ENCODE measurements at regions not wholly inside any gene's neighbourhood (a gene's known extent, or its start where the extent isn't known, plus 50 kb on each side); places are given as distances from the start of the nearest gene placed in this dataset.
"Not testable (repeated sequence)": the region's sequence is repeated elsewhere in the genome, so short reads cannot be mapped to it uniquely, and the experiment has no call there.

DNA sequence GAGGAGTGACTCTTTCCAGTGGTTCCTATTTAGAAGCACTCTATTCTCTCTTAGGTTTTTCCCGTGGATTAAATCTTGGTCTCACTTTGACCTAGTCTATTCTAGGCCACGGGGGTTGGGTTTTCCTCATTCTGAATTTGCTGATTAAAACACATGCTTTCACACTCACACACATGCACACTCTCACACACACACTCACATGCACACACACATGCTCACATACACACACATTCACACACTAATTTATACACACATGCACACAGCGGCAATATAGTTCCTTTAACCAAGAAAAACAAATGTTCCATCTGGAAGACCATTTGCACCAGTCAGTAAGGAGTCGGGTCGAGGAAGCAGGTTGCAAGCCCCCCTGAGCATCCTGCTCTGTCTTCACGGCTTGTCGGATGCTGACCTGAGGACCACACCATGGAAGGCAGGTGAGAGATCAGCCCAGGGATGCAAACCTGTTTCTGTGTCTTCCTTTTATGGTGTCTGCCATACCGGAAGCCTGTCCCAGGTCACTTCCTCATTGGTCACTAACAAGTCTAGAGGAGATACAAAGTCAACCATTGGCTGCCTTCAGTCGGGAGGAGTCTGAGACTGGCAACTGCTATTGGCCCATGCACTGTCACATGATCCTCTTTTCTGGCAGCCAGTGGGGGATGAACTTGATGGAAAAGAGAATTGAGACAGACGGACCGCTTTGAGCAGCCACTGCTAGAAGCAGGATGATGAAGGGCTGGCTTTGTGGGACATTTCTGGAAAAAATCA lies 330.8 kb downstream of the FGFR2 start:
- H3K9me3 Mint-ChIP-seq, result no peaks in the 10 kb centered on the region
- no peak overlapping the region for H3K4me3 Mint-ChIP-seq
- DNase-seq, result no peak
- no peaks in the 10 kb centered on the region for H3K27me3 Mint-ChIP-seq
- intact Hi-C loops (cut with micrococcal nuclease), result no loop called here
- H3K36me3 Mint-ChIP-seq (ENCODE audit: low read depth), result no peaks in the 10 kb centered on the region
- no peaks in the 10 kb centered on the region for H3K4me1 Mint-ChIP-seq
- no peak overlapping the region for H3K27ac Mint-ChIP-seq

GRCh38 chr10:121268363-121268762 lies 329.9 kb downstream of the FGFR2 start:
- H3K4me1 Mint-ChIP-seq, result no peaks in the 10 kb centered on the region
- no peaks in the 10 kb centered on the region for H3K27me3 Mint-ChIP-seq
- no peaks in the 10 kb centered on the region for H3K9me3 Mint-ChIP-seq
- H3K4me3 Mint-ChIP-seq, result no peak overlapping the region
- no peak for DNase-seq
- H3K36me3 Mint-ChIP-seq (ENCODE audit: low read depth), result no peaks in the 10 kb centered on the region
- H3K27ac Mint-ChIP-seq, result no peak overlapping the region
- intact Hi-C loops (cut with micrococcal nuclease), result no loop called here

GRCh38 chr10:121268863-121269432 lies 329.3 kb downstream of the FGFR2 start:
- intact Hi-C loops (cut with micrococcal nuclease), result no loop called here
- Mint-ChIP-seq H3K27ac (no peak overlapping the region), H3K4me1 (no peaks in the 10 kb centered on the region), H3K36me3 (ENCODE audit: low read depth) (no peaks in the 10 kb centered on the region), H3K9me3 (no peaks in the 10 kb centered on the region), H3K4me3 (no peak overlapping the region), H3K27me3 (no peaks in the 10 kb centered on the region)
- no peak for DNase-seq

GRCh38 chr10:121270906-121271305 lies 327.3 kb downstream of the FGFR2 start:
- no peak overlapping the region for H3K27ac Mint-ChIP-seq
- H3K36me3 Mint-ChIP-seq (ENCODE audit: low read depth), result no peaks in the 10 kb centered on the region
- no peaks in the 10 kb centered on the region for H3K27me3 Mint-ChIP-seq
- no peaks in the 10 kb centered on the region for H3K9me3 Mint-ChIP-seq
- intact Hi-C loops (cut with micrococcal nuclease), result no loop called here
- H3K4me1 Mint-ChIP-seq, result no peaks in the 10 kb centered on the region
- no peak for DNase-seq
- H3K4me3 Mint-ChIP-seq, result no peak overlapping the region

- Mint-ChIP-seq H3K4me3 (no peak overlapping the region), H3K27ac (no peak overlapping the region), H3K36me3 (ENCODE audit: low read depth) (no peaks in the 10 kb centered on the region), H3K4me1 (no peaks in the 10 kb centered on the region), H3K9me3 (peaks cover 4% of the 10 kb centered on the region), H3K27me3 (no peaks in the 10 kb centered on the region)
- intact Hi-C loops (cut with micrococcal nuclease), result no loop called here
- no peak for DNase-seq
Measured at GRCh38 chr10:121276046-121276445, 322.2 kb downstream of the FGFR2 start.

DNA sequence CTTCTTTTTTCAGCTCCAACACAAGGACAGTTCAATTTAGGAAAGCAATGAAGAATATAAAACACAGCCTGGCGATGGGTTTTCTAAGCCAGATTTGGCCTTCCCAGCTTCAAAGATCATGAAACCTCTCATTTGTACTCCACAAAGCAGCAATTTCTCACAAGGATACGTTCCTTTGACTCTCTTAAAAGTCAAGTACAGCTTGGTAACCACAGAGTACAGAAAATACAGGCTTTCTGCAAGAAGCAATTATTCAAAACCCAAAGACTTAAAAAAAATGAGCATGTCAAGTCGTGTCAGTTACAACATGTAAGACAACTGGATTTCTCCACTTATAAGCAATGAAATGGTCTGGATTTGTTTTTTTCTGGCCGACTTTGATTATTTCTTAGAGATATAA lies 321.4 kb downstream of the FGFR2 start:
- H3K4me1 Mint-ChIP-seq, result no peaks in the 10 kb centered on the region
- intact Hi-C loops (cut with micrococcal nuclease), result no loop called here
- no peaks in the 10 kb centered on the region for H3K27me3 Mint-ChIP-seq
- H3K4me3 Mint-ChIP-seq, result no peak overlapping the region
- no peaks in the 10 kb centered on the region for H3K36me3 Mint-ChIP-seq (ENCODE audit: low read depth)
- no peak overlapping the region for H3K27ac Mint-ChIP-seq
- peaks cover 4% of the 10 kb centered on the region for H3K9me3 Mint-ChIP-seq
- DNase-seq, result no peak

- H3K27ac Mint-ChIP-seq; H3K4me1 Mint-ChIP-seq; DNase-seq; H3K36me3 Mint-ChIP-seq (ENCODE audit: low read depth); H3K27me3 Mint-ChIP-seq; H3K4me3 Mint-ChIP-seq; H3K9me3 Mint-ChIP-seq; intact Hi-C loops (cut with micrococcal nuclease): not testable (repeated sequence)
Measured at GRCh38 chr10:121278386-121278785, 319.9 kb downstream of the FGFR2 start.

DNA sequence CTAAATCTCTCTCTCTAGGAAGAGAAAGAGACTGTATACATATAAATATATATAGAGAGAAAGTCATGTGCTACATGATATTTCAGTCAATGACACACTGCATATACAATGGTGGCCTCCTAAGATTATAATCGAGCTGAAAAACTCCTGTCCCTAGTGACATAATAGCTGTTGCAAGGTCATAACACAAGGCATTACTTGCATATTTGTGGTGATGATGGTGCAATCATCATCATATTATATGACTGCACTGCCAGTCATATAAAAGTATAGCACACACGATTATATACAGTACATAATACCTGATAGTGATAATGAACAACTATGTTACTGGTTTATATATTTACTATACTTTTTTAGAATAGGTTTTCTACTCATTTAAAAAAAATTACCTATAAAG lies 316.7 kb downstream of the FGFR2 start:
- Mint-ChIP-seq H3K4me1 (no peaks in the 10 kb centered on the region), H3K27me3 (no peaks in the 10 kb centered on the region), H3K36me3 (ENCODE audit: low read depth) (no peaks in the 10 kb centered on the region), H3K27ac (no peak overlapping the region), H3K9me3 (peaks cover 4% of the 10 kb centered on the region), H3K4me3 (no peak overlapping the region)
- intact Hi-C loops (cut with micrococcal nuclease), result no loop called here
- DNase-seq, result no peak

GRCh38 chr10:121282264-121282663 lies 316.0 kb downstream of the FGFR2 start:
- Mint-ChIP-seq H3K9me3 (peaks cover 4% of the 10 kb centered on the region), H3K27ac (no peak overlapping the region), H3K4me3 (no peak overlapping the region), H3K36me3 (ENCODE audit: low read depth) (no peaks in the 10 kb centered on the region), H3K4me1 (no peaks in the 10 kb centered on the region), H3K27me3 (no peaks in the 10 kb centered on the region)
- intact Hi-C loops (cut with micrococcal nuclease), result no loop called here
- DNase-seq, result no peak

DNA sequence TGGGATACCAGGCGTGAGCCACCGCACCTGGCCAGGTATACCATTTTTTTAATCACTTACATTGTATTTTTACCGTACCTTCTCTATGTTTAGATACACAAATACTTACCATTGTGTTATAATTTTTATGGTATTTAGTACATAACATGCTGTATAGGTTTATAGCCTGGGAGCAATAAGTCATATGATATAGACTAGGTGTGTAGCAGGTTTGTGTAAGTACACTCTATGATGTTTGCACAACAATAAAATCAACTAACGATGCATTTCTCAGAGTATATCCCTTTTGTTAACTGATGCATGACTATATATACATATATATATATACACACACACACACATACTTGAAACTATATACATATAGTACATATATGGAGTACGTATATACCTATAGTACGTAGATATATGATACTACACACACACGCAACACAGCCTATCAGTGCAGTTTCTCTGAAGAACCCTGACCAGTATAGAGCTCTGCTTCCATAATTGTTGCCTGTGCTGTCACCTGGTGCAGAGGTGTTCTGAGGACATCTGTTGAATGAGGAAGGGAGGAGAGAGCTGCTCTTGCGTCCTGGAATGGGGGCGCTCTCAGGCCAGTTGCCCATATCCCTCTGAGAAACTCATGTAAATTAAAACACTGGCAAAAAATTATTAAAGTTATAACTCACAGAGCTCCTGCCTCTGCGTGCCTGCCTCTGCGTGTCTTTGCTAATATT lies 315.3 kb downstream of the FGFR2 start:
- H3K27me3 Mint-ChIP-seq, result no peaks in the 10 kb centered on the region
- H3K9me3 Mint-ChIP-seq, result peaks cover 4% of the 10 kb centered on the region
- H3K4me1 Mint-ChIP-seq, result no peaks in the 10 kb centered on the region
- intact Hi-C loops (cut with micrococcal nuclease), result no loop called here
- no peak for DNase-seq
- no peaks in the 10 kb centered on the region for H3K36me3 Mint-ChIP-seq (ENCODE audit: low read depth)
- no peak overlapping the region for H3K27ac Mint-ChIP-seq
- H3K4me3 Mint-ChIP-seq, result no peak overlapping the region

DNA sequence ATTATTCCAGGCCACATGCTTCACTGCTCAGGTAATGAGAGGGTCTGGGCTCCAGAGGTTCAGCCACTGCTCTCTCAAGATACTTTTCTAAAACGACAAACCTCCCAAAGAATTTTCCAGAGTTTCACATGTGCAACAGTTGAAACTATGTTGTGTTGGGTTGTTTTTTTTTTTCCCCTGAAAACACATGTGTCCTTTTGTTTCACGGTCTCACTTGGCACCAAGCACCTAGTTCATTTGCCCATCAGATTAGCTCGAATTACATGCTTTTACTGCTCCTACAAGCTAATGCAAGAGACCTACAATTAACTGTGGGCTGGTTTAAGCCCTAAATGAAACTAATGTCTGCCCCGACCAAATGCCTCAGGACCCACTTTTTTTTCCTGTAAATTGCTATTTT lies 313.3 kb downstream of the FGFR2 start:
- Mint-ChIP-seq H3K27me3 (no peaks in the 10 kb centered on the region), H3K4me3 (no peak overlapping the region), H3K4me1 (no peaks in the 10 kb centered on the region), H3K9me3 (no peaks in the 10 kb centered on the region), H3K36me3 (ENCODE audit: low read depth) (no peaks in the 10 kb centered on the region), H3K27ac (no peak overlapping the region)
- intact Hi-C loops (cut with micrococcal nuclease), result no loop called here
- DNase-seq, result no peak

DNA sequence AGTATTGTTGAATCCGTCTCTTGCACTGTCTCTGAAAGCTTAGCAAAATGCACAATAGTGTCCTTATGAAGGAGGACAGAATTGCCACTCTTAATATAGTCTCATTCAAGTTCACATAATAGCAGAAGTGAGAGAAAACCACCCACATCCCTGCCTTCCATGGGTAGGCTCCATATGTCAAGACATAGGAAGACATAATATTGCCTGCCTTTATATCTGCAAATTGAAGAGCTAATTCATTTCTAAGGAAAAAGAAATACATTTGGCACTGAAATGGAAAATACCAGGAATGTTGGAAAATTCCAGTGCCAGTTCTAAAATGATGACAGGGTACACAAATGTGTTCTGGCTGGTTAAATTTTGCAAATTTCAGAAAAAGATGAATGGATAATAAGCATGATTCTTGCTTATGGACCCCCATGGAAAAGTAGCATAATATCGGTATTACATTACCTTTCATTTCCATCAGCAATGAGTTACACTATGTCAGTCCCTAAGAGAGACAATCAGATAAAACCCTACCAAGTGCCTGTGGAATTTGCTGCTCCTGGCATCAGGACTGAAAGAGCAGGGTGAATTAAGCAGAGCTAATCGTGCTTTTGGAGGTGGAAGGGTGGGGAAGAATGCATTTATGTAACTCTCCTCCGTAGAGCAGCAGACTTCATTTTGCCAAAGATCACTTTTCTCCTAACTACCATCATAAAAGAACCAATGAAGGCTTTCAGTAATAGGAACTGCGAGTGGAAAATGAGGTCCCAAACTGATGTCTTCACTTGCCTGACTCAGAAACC lies 312.6 kb downstream of the FGFR2 start:
- intact Hi-C loops (cut with micrococcal nuclease), result no loop called here
- Mint-ChIP-seq H3K9me3 (no peaks in the 10 kb centered on the region), H3K4me3 (no peak overlapping the region), H3K27me3 (no peaks in the 10 kb centered on the region), H3K4me1 (no peaks in the 10 kb centered on the region), H3K36me3 (ENCODE audit: low read depth) (no peaks in the 10 kb centered on the region), H3K27ac (no peak overlapping the region)
- DNase-seq, result no peak

GRCh38 chr10:121288011-121288410 lies 310.2 kb downstream of the FGFR2 start:
- Mint-ChIP-seq H3K36me3 (ENCODE audit: low read depth) (no peaks in the 10 kb centered on the region), H3K27ac (no peak overlapping the region)

More at GRCh38 chr10:121288011-121288410, 310.2 kb downstream of the FGFR2 start:
- no peak for DNase-seq
- no peaks in the 10 kb centered on the region for H3K4me1 Mint-ChIP-seq
- H3K9me3 Mint-ChIP-seq, result no peaks in the 10 kb centered on the region
- intact Hi-C loops (cut with micrococcal nuclease), result no loop called here
- no peaks in the 10 kb centered on the region for H3K27me3 Mint-ChIP-seq
- no peak overlapping the region for H3K4me3 Mint-ChIP-seq

Measured in activated CD4-positive, alpha-beta T cell treated with anti-CD3 and anti-CD28 coated beads, Interleukin-2, amount 10 ng/mL, durations not matched to agents 24 days and 14 days (primary cell).